HG03039 (cell line): ENCODE measurements at regions not wholly inside any gene's neighbourhood (a gene's known extent, or its start where the extent isn't known, plus 50 kb on each side); places are given as distances from the start of the nearest gene placed in this dataset.
A peak's percentile ranks its signal among the peaks of the same experiment; 100 is the strongest.

Experiments
- ATAC-seq: cut with Tn5 transposase; IDR thresholded peaks from one replicate; pipeline ENCODE4 v1.9.1; 2021; ENCODE audit warnings: mild to moderate bottlenecking, moderate library complexity; ENCODE audit not compliant: unreplicated experiment

GRCh38 chr14:61847861-61848260 lies 85.6 kb downstream of the SNAPC1 start:
- ATAC-seq: no peak

GRCh38 chr14:61854898-61855297 lies 92.7 kb downstream of the SNAPC1 start:
- no peak for ATAC-seq

GRCh38 chr14:61860294-61860918 lies 98.2 kb downstream of the SNAPC1 start:
- peak; percentile 99 for ATAC-seq

- ATAC-seq: no peak
These were observed 99.2 kb downstream of the SNAPC1 start for GRCh38 chr14:61861320-61861865.

GRCh38 chr14:61864329-61864898 lies 102.2 kb downstream of the SNAPC1 start:
- ATAC-seq: no peak

GRCh38 chr14:61866932-61867920 lies 105.0 kb downstream of the SNAPC1 start:
- ATAC-seq: peak; percentile 89

GRCh38 chr14:61868846-61869245 lies 106.6 kb downstream of the SNAPC1 start:
- ATAC-seq: no peak

- ATAC-seq: no peak
These were observed 107.9 kb downstream of the SNAPC1 start for GRCh38 chr14:61870163-61870562.

- ATAC-seq: peak; percentile 85
These were observed 110.2 kb downstream of the SNAPC1 start for GRCh38 chr14:61872452-61872851.

GRCh38 chr14:61875483-61875882 lies 113.3 kb downstream of the SNAPC1 start:
- ATAC-seq: no peak

GRCh38 chr14:61876362-61877034 lies 114.3 kb downstream of the SNAPC1 start:
- peak; percentile 44 for ATAC-seq

- ATAC-seq: no peak
These were observed 114.8 kb downstream of the SNAPC1 start for GRCh38 chr14:61877035-61877390.

- no peak for ATAC-seq
These were observed 115.5 kb downstream of the SNAPC1 start for GRCh38 chr14:61877768-61878167.

GRCh38 chr14:61878931-61879330 lies 116.7 kb downstream of the SNAPC1 start:
- no peak for ATAC-seq

- ATAC-seq: no peak
These were observed 118.8 kb downstream of the SNAPC1 start for GRCh38 chr14:61881046-61881445.

- no peak for ATAC-seq
These were observed 122.5 kb downstream of the SNAPC1 start for GRCh38 chr14:61884711-61885110.

- ATAC-seq: no peak
These were observed 123.2 kb downstream of the SNAPC1 start for GRCh38 chr14:61885203-61885961.

GRCh38 chr14:61887628-61888027 lies 125.4 kb downstream of the SNAPC1 start:
- no peak for ATAC-seq

- peak; percentile 97 for ATAC-seq
These were observed 127.7 kb downstream of the SNAPC1 start for GRCh38 chr14:61889914-61890351.

GRCh38 chr14:61891170-61891569 lies 128.9 kb downstream of the SNAPC1 start:
- ATAC-seq: no peak
